Tibial artery (tissue), 4 donors: ENCODE measurements at regions not wholly inside any gene's neighbourhood (a gene's known extent, or its start where the extent isn't known, plus 50 kb on each side); places are given as distances from the start of the nearest gene placed in this dataset.

Experiments used
- DNase-seq, 2 donors: peaks; one replicate each; pipeline ENCODE4 v3.0.0-alpha.2; 2019
- H3K27ac ChIP-seq, 2 donors: fragments of 200-600 bp; sonication (generic) in 1 of 2; 1 replicate in 1 of 2; 2 replicates in 1 of 2; pipeline ENCODE4 v1.5.1; 2018 to 2019; ENCODE audit warnings: mild to moderate bottlenecking in 1 of 2
- H3K27me3 ChIP-seq, 2 donors: fragments of 200-600 bp; sonication (generic) in 1 of 2; one replicate each; pipeline versions ENCODE4 v1.5.1 to v1.6.0; 2016 to 2019
- H3K36me3 ChIP-seq, 3 donors: fragments of 200-600 bp; sonication (generic) in 2 of 3; one replicate each; pipeline ENCODE4 v1.5.1; 2016 to 2019; ENCODE audit warnings: mild to moderate bottlenecking in 2 of 3
- H3K4me1 ChIP-seq, 4 donors: fragments of 200-600 bp; sonication (generic) in 2 of 4; 1 replicate in 3 of 4; 2 replicates in 1 of 4; pipeline ENCODE4 v1.5.1; 2016 to 2019
- H3K4me3 ChIP-seq, 2 donors: fragments of 200-600 bp; sonication (generic) in 1 of 2; 1 replicate in 1 of 2; 2 replicates in 1 of 2; pipeline ENCODE4 v1.5.1; 2018 to 2019; ENCODE audit warnings: mild to moderate bottlenecking in 2 of 2
- H3K9me3 ChIP-seq, 3 donors: fragments of 200-600 bp; sonication (generic) in 1 of 3; one replicate each; pipeline ENCODE4 v1.5.1; 2016 to 2019
- CTCF ChIP-seq, 2 experiments: fragments of 200-600 bp in 1 of 2; fragments of 450-650 bp in 1 of 2; IDR thresholded peaks; one replicate each; pipeline ENCODE4 v1.5.1; 2017 to 2019; ENCODE audit warnings: antibody characterized with exemption in 2 of 2, mild to moderate bottlenecking in 1 of 2, moderate library complexity in 1 of 2
- intact Hi-C: fragments of 100-400 bp; cut with DNase I; formaldehyde crosslinking; loops from one replicate; pipeline ENCODE4 v1.15.0; 2023; ENCODE audit warnings: low total_unique reads

- Histone ChIP-seq H3K9me3 (no peaks in the 10 kb centered on the region), H3K36me3 (no peaks in the 10 kb centered on the region), H3K4me1 (peaks cover 0 to 42% (median 29%) of the 10 kb centered on the region in 4 donors), H3K4me3 (peak overlapping the region; percentile 29 to 34), H3K27ac (peak overlapping the region; percentile 66 to 78), H3K27me3 (no peaks in the 10 kb centered on the region)
- DNase-seq = peak; percentile 52 to 82
- no peak for TF ChIP-seq CTCF (IDR thresholded peaks at IDR 0.05)
- intact Hi-C loops = no loop called here
Observed at GRCh38 chr13:80132741-80133601, 208.0 kb downstream of the SPRY2 start.

- no peaks in the 10 kb centered on the region for H3K27me3 ChIP-seq
- peak; percentile 59 to 75 for DNase-seq
- TF ChIP-seq CTCF (IDR thresholded peaks at IDR 0.05) = no peak
- peak overlapping the region; percentile 55 to 78 for H3K27ac ChIP-seq
- intact Hi-C loops = no loop called here
- peaks cover 0 to 40% (median 29%) of the 10 kb centered on the region in 4 donors for H3K4me1 ChIP-seq
- no peaks in the 10 kb centered on the region for H3K9me3 ChIP-seq
- peak overlapping the region; percentile 38 to 43 for H3K4me3 ChIP-seq
- H3K36me3 ChIP-seq = no peaks in the 10 kb centered on the region
Observed at GRCh38 chr13:80131204-80131603, 209.7 kb downstream of the SPRY2 start.

- H3K4me1 ChIP-seq = peaks cover 0 to 11% (median 7%) of the 10 kb centered on the region in 4 donors
- H3K27me3 ChIP-seq = no peaks in the 10 kb centered on the region
- H3K27ac ChIP-seq = no peak overlapping the region
- no peak overlapping the region for H3K4me3 ChIP-seq
- DNase-seq = no peak
- no peaks in the 10 kb centered on the region for H3K36me3 ChIP-seq
- intact Hi-C loops = loop anchor here (10.0 kb wide), 1 partner anchor 208 kb away; no protein-coding TSS in a partner anchor
- no peaks in the 10 kb centered on the region for H3K9me3 ChIP-seq
- no peak for TF ChIP-seq CTCF (IDR thresholded peaks at IDR 0.05)
Observed at GRCh38 chr13:80126389-80127068, 214.4 kb downstream of the SPRY2 start.

- Histone ChIP-seq H3K4me3 (no peak overlapping the region), H3K4me1 (no peaks in the 10 kb centered on the region), H3K27me3 (no peaks in the 10 kb centered on the region), H3K36me3 (no peaks in the 10 kb centered on the region), H3K27ac (no peak overlapping the region), H3K9me3 (no peaks in the 10 kb centered on the region)
- no peak for TF ChIP-seq CTCF (IDR thresholded peaks at IDR 0.05)
- DNase-seq = no peak
- intact Hi-C loops = loop anchor here (10.0 kb wide), 1 partner anchor 211 kb away; no protein-coding TSS in a partner anchor
Observed at GRCh38 chr13:80123945-80124344, 217.0 kb downstream of the SPRY2 start.

- no peaks in the 10 kb centered on the region for H3K27me3 ChIP-seq
- H3K9me3 ChIP-seq = no peaks in the 10 kb centered on the region
- intact Hi-C loops = loop anchor here (10.0 kb wide), 1 partner anchor 214 kb away; no protein-coding TSS in a partner anchor
- H3K36me3 ChIP-seq = no peaks in the 10 kb centered on the region
- H3K27ac ChIP-seq = no peak overlapping the region
- DNase-seq = no peak
- no peak for TF ChIP-seq CTCF (IDR thresholded peaks at IDR 0.05)
- no peak overlapping the region for H3K4me3 ChIP-seq
- H3K4me1 ChIP-seq = no peaks in the 10 kb centered on the region
Observed at GRCh38 chr13:80121038-80121437, 219.9 kb downstream of the SPRY2 start.
